ENCODE measurements at regions not wholly inside any gene's neighbourhood (a gene's known extent, or its start where the extent isn't known, plus 50 kb on each side); places are given as distances from the start of the nearest gene placed in this dataset.

DNA sequence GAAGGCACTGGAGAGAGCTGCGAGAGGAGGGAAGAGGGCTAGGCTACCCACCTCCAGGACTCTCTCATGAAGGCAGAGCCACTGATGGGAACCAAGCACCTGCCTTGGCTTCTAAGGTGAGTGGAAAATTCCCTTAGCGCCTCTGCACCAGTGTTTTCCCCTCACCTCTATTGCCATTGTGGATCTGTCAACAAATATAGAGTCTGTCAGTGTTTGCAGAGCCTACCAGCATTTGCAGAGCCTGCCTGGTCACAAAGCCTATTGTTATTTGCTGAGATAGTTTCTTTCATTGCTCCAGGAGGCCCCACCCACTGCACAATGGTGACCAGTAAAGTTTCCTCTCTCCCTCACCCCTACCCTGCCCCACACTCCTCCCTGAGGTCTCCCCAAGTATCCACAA, 141.9 kb downstream of the MRPL14 start:
- TF ChIP-seq, protein P1, sequence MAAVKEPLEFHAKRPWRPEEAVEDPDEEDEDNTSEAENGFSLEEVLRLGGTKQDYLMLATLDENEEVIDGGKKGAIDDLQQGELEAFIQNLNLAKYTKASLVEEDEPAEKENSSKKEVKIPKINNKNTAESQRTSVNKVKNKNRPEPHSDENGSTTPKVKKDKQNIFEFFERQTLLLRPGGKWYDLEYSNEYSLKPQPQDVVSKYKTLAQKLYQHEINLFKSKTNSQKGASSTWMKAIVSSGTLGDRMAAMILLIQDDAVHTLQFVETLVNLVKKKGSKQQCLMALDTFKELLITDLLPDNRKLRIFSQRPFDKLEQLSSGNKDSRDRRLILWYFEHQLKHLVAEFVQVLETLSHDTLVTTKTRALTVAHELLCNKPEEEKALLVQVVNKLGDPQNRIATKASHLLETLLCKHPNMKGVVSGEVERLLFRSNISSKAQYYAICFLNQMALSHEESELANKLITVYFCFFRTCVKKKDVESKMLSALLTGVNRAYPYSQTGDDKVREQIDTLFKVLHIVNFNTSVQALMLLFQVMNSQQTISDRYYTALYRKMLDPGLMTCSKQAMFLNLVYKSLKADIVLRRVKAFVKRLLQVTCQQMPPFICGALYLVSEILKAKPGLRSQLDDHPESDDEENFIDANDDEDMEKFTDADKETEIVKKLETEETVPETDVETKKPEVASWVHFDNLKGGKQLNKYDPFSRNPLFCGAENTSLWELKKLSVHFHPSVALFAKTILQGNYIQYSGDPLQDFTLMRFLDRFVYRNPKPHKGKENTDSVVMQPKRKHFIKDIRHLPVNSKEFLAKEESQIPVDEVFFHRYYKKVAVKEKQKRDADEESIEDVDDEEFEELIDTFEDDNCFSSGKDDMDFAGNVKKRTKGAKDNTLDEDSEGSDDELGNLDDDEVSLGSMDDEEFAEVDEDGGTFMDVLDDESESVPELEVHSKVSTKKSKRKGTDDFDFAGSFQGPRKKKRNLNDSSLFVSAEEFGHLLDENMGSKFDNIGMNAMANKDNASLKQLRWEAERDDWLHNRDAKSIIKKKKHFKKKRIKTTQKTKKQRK (IDR thresholded peaks at IDR 0.05; ENCODE audit: low read depth, low read length) = no peak
- TF ChIP-seq, protein P2, sequence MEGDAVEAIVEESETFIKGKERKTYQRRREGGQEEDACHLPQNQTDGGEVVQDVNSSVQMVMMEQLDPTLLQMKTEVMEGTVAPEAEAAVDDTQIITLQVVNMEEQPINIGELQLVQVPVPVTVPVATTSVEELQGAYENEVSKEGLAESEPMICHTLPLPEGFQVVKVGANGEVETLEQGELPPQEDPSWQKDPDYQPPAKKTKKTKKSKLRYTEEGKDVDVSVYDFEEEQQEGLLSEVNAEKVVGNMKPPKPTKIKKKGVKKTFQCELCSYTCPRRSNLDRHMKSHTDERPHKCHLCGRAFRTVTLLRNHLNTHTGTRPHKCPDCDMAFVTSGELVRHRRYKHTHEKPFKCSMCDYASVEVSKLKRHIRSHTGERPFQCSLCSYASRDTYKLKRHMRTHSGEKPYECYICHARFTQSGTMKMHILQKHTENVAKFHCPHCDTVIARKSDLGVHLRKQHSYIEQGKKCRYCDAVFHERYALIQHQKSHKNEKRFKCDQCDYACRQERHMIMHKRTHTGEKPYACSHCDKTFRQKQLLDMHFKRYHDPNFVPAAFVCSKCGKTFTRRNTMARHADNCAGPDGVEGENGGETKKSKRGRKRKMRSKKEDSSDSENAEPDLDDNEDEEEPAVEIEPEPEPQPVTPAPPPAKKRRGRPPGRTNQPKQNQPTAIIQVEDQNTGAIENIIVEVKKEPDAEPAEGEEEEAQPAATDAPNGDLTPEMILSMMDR (IDR thresholded peaks at IDR 0.05 in 2 of 3, conservative IDR thresholded peaks at IDR 0.05 in 1 of 3; ENCODE audit: control insufficient read depth in 2 of 3, extremely low read depth in 1 of 3, insufficient read depth in 1 of 3, low read depth in 3 of 3, low read length in 3 of 3) = no peak
- TF ChIP-seq, protein P3, sequence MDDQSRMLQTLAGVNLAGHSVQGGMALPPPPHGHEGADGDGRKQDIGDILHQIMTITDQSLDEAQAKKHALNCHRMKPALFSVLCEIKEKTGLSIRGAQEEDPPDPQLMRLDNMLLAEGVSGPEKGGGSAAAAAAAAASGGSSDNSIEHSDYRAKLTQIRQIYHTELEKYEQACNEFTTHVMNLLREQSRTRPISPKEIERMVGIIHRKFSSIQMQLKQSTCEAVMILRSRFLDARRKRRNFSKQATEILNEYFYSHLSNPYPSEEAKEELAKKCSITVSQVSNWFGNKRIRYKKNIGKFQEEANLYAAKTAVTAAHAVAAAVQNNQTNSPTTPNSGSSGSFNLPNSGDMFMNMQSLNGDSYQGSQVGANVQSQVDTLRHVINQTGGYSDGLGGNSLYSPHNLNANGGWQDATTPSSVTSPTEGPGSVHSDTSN (IDR thresholded peaks at IDR 0.05; ENCODE audit: insufficient replicate concordance, low read depth, low read length) = no peak
- no peak for TF ChIP-seq POLR2A (IDR thresholded peaks at IDR 0.05; ENCODE audit: low read depth, low read length)
- no peak for TF ChIP-seq SIN3A (IDR thresholded peaks at IDR 0.05; ENCODE audit: low read depth, low read length)
- no peak for TF ChIP-seq NFYB (IDR thresholded peaks at IDR 0.05; ENCODE audit: insufficient read depth, low read depth, low read length)
- no peak for TF ChIP-seq RB1 (IDR thresholded peaks at IDR 0.05; ENCODE audit: borderline replicate concordance)
- no peak for TF ChIP-seq CHD2 (IDR thresholded peaks at IDR 0.05; ENCODE audit: borderline replicate concordance, low read depth, low read length)
- TF ChIP-seq, protein P4, sequence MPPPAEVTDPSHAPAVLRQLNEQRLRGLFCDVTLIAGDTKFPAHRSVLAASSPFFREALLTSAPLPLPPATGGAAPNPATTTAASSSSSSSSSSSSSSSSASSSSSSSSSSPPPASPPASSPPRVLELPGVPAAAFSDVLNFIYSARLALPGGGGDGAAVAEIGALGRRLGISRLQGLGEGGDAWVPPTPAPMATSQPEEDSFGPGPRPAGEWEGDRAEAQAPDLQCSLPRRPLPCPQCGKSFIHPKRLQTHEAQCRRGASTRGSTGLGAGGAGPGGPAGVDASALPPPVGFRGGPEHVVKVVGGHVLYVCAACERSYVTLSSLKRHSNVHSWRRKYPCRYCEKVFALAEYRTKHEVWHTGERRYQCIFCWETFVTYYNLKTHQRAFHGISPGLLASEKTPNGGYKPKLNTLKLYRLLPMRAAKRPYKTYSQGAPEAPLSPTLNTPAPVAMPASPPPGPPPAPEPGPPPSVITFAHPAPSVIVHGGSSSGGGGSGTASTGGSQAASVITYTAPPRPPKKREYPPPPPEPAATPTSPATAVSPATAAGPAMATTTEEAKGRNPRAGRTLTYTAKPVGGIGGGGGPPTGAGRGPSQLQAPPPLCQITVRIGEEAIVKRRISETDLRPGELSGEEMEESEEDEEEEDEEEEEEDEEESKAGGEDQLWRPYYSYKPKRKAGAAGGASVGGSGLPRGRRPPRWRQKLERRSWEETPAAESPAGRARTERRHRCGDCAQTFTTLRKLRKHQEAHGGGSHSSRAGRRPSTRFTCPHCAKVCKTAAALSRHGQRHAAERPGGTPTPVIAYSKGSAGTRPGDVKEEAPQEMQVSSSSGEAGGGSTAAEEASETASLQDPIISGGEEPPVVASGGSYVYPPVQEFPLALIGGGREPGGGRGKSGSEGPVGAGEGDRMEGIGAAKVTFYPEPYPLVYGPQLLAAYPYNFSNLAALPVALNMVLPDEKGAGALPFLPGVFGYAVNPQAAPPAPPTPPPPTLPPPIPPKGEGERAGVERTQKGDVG (CRISPR knock-in tag; IDR thresholded peaks at IDR 0.05) = no peak
